Hematopoietic multipotent progenitor cell (in vitro differentiated cells): ENCODE measurements at regions not wholly inside any gene's neighbourhood (a gene's known extent, or its start where the extent isn't known, plus 50 kb on each side); places are given as distances from the start of the nearest gene placed in this dataset.
A peak's percentile ranks its signal among the peaks of the same experiment; 100 is the strongest.

Experiments
- DNase-seq, 3 donors: peaks; one replicate each; pipeline ENCODE4 v3.0.0-alpha.2; 2011 to 2015; ENCODE audit warnings: low read depth in 2 of 3, low spot score in 2 of 3

GRCh38 chr1:58861506-58861905 lies 77.7 kb upstream of the JUN start:
- DNase-seq, result no peak

DNA sequence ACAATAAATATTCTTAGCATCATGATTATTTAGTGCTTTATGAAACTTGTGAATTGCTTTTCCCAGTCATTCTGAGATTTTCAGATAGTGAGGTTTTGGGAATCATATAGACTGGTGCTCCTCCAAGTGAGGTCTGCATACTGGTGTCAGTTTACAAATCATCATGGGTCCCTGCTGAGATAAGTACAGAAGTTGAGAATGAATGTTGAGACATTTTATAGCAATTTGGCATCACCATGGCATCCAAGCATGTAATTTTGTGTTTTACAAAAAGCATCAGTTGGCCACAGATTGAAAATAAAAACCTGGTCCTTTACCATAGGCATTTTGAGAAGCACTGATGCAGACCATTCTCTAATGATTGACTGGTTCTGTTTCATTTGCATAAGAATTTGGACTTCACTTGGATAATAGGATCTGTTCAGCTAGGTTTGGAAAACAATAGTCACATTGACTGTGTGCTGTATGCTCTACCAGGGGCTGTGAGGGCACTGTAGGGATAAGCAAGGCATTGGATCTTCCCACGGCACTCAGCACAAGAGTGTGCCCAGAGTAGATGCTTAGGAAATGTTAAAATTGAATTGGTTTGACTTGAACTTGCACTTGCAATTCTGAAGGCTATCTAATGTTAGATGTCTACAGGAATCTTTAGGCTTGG lies 79.0 kb upstream of the JUN start:
- DNase-seq, result no peak

DNA sequence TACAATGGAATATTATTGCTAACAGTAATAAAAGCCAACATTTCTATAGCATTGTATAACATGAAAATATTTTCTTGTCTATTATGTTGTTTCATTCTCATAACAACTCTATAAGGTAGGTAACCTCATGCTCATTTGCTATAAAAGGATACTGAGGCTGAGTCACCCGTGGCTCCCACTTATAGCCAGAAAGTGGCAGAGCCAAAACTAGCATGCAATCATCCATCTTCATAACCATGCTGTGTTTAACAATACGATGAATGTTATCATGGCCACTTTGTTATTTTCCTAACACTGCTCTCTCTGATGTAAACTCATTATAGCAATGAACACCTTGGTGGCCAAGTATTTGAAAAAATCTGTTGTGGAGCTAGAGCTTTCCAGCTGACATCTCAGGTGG lies 80.8 kb upstream of the JUN start:
- no peak for DNase-seq

DNA sequence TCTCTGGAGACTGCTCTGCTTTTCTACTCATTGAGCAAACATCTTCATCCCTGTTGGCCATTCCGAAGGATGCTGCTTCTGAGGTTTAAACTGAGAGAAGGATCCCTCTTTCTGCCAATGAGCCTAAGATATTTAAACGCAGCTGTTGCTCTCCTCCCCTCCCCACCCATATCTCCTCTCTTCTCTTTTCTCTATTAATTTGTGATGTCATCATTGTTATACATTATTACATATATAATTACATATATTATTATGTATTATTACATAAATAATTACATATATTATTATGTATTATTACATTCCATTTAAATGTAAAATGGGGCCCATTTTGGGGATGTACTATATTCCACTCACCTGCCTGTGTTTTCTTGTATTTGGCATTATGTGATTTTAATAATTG lies 82.7 kb upstream of the JUN start:
- no peak for DNase-seq

GRCh38 chr1:58869638-58870297 lies 85.9 kb upstream of the JUN start:
- no peak for DNase-seq

DNA sequence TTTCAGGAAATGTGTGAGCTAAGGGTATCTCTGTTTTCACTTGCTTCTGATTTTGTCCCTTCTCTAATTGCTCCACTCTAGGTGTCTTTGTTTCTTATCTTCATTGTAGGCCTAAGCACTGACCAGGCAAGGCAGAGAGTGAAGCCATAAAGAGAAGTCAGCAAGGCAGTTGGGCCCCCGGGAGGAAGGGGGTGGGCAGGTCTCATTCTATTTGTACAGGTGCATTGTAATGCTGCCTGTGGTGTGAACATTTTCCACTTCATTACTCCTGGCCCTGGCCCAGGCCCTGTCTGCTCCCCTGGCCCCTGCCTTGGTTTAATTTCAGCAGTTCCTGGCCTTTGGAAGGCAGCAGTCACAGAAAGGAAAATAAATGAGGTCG lies 86.4 kb upstream of the JUN start:
- no peak for DNase-seq

GRCh38 chr1:58874342-58874741 lies 90.5 kb upstream of the JUN start:
- DNase-seq, result no peak

DNA sequence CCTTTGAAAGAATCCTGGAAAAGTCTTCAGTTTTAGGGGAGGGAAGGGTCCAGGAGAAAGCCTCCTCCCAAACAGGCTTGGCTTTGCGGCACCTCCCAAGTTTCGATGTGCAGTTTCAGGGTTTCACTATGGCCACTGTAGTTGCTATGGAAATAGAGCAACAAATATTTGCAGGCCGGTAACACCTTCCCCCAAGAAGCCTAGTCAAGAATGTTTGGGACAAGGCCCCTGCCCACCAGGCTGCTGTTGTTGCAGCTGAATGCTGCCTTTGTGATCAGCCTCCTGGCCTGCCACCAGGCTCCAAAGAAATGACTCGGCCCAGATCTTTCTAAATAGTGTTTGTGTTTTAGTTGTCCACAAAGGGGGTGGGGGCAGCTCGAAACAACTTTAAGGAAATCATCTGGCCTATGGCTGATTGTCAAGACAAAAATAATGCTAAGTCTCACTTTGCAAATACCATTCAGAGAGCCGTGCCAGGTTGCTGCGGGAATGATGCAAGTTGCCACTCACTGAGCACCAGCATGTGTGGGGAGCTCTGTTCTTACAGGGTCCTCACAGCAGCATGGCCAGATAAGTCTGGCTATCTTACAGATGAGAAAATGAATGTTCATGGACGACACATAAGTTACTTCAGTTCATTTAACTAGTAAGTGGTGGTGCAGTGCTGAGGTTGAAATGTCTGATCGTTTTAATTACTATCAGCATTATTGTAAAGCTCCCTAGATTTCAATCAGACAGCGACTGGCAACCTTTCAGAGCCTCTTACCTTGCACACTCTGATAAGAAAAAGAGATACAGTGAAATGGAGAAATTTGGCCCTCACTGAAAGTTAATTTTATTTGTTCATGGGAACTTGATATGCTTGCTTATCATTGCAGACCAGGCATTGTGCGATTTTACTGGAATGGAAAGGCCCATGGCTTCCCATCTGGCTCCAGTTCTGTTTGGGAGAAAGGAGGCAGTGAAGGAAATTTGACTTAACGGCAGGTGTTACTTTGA lies 91.2 kb upstream of the JUN start:
- no peak for DNase-seq

DNA sequence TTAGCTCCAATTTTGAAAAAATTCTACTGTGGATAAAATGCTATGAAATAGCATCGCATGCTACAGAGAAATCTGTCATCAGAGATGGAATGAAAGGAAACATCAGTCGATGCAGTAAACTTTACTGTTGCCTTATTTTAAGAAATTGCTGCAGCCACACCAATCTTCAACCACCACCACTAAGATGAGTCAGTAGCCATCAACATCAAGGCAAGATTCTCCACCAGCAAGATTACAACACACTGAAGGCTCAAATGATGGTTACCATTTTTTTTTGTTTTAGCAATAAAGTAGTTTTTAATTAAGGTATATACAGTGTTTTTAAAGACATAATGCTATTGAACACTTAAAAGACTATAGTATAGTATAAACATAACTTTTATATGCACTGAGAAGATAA lies 95.6 kb upstream of the JUN start:
- no peak for DNase-seq

DNA sequence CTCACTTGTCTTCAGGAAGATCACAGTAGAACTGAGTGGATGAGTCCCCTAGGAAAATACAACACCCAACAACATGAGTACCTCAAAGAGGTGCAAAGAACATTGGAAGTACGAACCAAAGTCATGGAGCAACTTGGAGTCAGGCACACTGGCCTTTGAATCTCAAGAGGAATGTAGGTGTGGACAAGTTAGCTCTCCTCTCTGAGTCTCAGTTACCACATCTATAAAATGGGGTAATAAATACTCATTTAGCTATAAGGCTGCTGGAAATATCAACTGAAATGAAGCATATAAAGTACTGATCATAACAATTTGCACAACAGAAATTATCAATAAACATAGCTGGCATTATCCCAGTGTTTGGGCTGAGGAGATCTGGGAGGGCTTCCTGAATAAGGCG lies 96.7 kb upstream of the JUN start:
- DNase-seq, result no peak

- DNase-seq, result no peak
Observed at GRCh38 chr1:58881471-58881994, 97.7 kb upstream of the JUN start.

GRCh38 chr1:58882322-58882948 lies 98.6 kb upstream of the JUN start:
- DNase-seq, result no peak

DNA sequence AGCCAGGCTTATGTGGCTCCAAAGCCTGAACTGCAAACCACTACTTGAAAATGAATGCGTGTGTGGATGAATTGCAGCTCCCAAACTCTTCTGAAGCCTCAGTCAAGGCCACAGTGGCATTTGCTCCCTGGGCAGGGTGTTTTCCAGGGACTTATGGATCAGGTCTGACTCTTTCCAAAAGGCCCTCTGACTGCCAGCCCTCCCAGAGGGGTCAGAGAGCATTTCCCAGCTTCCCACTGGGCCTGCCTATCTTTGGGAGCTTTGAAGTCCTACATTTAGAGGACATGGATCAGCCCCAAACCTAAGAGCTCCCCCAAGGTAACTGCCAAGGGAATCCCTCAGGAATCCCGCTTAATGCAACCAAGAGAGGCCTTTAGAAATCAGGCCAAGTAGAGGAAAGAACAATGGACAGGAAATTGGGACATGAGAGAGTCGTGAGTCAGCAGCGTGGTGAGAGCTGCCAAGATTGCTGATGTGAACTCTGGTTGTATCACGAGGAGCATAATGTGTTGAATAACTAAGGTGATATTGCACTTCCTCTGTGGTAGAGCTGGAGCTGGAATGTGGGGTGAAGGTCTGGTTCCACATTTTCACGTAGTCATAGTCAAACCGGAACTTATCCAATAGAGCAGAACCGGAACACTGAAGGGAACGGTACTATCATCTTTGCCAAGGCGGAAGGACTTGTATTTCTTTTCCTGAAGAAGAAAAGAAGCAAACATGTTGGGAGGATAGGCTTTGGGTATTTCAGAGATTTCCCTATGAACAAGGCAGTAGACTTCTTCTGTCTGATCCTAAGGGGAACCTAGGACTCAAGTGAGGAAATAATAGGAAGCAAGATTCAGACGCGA lies 99.4 kb upstream of the JUN start:
- DNase-seq, result peak in 2 of 3 donors; percentile 63 to 66

- peak in 2 of 3 donors; percentile 64 to 90 for DNase-seq
Observed at GRCh38 chr1:58883888-58884482, 100.1 kb upstream of the JUN start.

DNA sequence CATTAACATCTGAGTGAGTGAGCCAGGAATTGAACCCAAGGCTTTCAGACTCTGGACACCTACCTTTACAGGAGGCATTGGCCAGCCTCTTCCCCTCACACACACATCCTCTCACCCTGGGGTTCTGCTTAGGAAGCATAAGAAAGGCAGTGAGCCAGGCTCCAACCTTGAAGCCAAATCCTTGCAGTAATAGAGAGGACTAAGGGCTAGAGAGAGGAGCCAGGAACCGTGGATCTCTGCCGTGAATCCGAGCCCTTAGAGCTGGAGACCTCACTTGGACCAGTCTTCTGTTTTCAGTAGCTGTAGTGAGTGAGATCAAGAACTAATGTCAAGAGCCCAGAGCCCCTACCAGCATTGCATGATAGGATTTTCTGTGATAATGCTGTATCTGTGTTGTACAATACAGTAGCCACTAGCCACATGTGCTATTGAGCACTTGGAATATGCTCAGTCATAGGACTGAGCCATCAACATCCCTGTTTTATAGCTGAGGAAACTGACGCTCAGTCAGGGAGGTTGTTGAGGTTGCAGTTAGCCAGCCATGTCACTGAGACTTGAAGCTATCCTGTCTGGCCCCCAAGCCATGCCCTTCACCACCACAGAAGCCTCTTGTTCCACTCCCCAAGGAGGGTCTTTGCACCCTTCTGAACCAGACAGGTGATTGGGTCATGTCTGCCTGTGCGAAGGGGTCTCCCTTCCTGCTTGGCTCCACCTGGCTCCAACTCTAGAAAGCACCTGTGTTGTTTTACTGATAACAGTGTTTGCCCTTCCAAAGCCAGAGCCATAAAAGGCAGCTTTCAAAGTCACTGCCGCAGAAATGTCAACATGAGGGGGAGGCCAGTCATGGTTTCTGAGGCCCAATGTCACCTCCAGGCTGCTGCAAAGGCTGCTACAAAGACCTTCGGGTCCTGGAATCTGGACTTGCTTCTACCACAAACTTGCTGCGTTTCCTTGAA lies 101.1 kb upstream of the JUN start:
- peak in 1 of 3 donors; percentile 10 for DNase-seq

DNA sequence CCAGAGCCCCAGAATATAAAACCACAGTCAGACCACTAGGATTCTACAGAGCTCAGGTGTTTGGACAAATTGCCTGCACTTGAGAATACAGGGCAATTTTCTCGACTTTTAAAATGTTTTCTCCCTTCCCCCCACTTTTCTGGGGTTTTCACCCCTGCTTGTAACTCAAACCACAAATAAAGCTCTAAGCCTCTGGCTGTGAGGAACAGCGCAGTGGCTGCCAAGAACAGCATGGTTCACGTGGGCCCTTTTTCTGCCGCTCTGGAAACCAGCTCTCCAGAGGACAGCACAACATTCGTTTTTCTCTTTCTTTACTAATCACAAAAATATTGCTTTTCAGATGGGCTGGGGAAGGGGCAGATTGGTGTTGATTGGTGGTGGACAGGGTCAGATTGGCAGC lies 102.2 kb upstream of the JUN start:
- DNase-seq, result no peak

- no peak for DNase-seq
Observed at GRCh38 chr1:58886611-58887010, 102.8 kb upstream of the JUN start.

DNA sequence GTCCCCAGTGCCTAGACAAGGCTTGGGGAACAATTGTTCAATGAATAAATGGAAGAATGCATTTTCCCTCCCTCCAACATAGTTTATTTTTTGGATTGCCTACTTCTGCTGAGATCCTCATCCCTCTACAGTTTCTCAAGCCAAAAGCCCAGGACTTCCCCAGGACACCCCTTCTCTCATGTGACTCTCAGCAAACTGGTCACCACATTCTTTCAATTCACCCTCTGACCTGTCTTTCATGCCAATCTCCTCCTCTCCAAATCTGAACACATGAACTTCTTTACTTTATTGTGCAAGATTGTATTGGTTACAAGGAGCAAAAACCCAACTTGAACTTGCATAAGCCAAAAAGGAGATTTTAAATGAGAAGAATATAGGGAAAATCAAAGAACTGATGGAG lies 103.2 kb upstream of the JUN start:
- no peak for DNase-seq
